ENCODE measurements at regions not wholly inside any gene's neighbourhood (a gene's known extent, or its start where the extent isn't known, plus 50 kb on each side); places are given as distances from the start of the nearest gene placed in this dataset.

DNA sequence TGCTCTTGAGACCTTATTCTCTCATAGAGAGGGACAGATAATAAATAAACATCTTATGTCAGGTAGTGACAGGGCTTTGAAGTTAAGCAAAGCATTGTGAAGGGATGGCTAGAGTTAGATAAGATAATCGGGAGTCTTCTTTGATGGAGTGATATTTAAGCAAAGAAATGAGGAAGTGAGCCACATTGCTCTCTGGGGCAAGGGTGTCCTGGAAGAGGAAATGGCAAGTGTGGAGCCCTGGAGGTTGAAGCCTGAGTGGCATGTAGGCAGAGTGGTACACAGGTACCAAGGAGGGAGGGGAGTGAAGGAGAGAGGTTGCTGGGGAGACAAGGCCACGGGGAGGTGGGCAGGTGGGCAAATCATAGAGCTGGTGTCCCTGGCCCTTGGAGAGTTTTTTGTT is 110.2 kb downstream of the CTAGE1 start:
- TF ChIP-seq CTCF (IDR thresholded peaks at IDR 0.05) (no peak), POLR2A (IDR thresholded peaks at IDR 0.05) (no peak), POLR2AphosphoS5 (IDR thresholded peaks at IDR 0.05) (no peak)

Measured in prostate gland (tissue), 2 donors.